Heart left ventricle (tissue), 13 donors: ENCODE measurements at regions not wholly inside any gene's neighbourhood (a gene's known extent, or its start where the extent isn't known, plus 50 kb on each side); places are given as distances from the start of the nearest gene placed in this dataset.

Experiments
- CTCF ChIP-seq, 12 donors: fragments of 200-600 bp; sonication (generic) in 4 of 12; IDR thresholded peaks; one replicate each; pipeline versions ENCODE4 v1.5.0 to v1.8.0; 2018 to 2022; ENCODE audit warnings: antibody characterized with exemption in 12 of 12, mild to moderate bottlenecking in 5 of 12
- POLR2A ChIP-seq, 2 donors: fragments of 450-650 bp; IDR thresholded peaks; one replicate each; pipeline ENCODE4 v1.6.1; 2017; ENCODE audit warnings: antibody characterized with exemption in 2 of 2, mild to moderate bottlenecking in 2 of 2, moderate library complexity in 2 of 2
- donor health status: ischemic (EF 13 %, LVEDD 7.1; RV severe dilation, severe dysfunction).
- donor health status: DM: no; HTN: yes; CAD: no.
- donor health status: DM: no; HTN: no; CAD: no.
- donor health status: ischemic (EF 25% LVEDD 6.9; RV normal size, moderate dysfunction).
- donor health status: ischemic (EF 25% LVEDD 5.7; RV mildly dilated, moderate dysfunction).
- donor health status: ischemic (EF 35%, LVEDD 5.7; RV mildly dilated, moderate dysfunction).
- donor health status: nonischemic (EF 11% LVEDD 7.7; RV severe dilation, severe dysfunction).
- donor health status: DM: yes; HTN: yes; CAD: no.
- donor health status: PGD.
- donor health status: ischemic (EF 29% LVEDD 5.4; RV normal size, mild dysfunction).
- donor health status: nonischemic (EF 23%, LVEDD 6.1; RV moderate dilation, normal function).

- TF ChIP-seq POLR2A (IDR thresholded peaks at IDR 0.05): no peak
- TF ChIP-seq CTCF (IDR thresholded peaks at IDR 0.05): no peak
These were observed 192.8 kb downstream of the ACTL7B start for GRCh38 chr9:108662956-108663355.
